HG03159 (cell line): ENCODE measurements at regions not wholly inside any gene's neighbourhood (a gene's known extent, or its start where the extent isn't known, plus 50 kb on each side); places are given as distances from the start of the nearest gene placed in this dataset.

Experiments
- ATAC-seq: cut with Tn5 transposase; IDR thresholded peaks from one replicate; pipeline ENCODE4 v1.9.1; 2021; ENCODE audit warnings: mild to moderate bottlenecking, moderate library complexity; ENCODE audit not compliant: unreplicated experiment

DNA sequence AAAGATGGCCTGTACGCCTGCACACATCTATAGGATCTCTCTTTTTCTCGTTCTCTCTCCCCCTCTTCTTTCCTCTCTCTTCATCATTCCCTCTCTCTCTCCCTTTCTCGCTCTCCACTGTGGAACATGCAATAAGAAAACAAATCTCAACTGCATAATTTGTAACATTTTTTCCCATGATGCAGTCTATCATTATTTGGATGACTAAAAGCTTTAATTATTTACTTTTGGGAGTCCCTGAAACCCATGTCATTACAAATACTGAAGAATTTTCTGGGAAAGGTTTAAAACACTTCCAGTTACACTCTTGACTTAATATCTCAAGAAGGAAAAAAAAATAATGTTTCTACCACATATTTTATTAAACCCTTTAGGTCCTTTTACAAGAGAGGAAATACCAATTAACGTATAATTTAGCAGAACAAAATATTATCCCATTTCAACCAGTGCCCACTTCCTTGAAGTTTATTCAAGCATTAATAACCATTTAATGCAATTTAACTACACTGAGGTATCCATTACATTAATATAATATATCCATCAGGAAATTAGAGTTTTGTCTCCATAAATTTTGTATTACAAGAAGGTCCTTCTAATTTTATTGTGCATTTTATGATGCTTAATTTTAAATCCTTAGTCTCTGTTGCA lies 1615.2 kb upstream of the ACVR2A start:
- ATAC-seq: no peak

DNA sequence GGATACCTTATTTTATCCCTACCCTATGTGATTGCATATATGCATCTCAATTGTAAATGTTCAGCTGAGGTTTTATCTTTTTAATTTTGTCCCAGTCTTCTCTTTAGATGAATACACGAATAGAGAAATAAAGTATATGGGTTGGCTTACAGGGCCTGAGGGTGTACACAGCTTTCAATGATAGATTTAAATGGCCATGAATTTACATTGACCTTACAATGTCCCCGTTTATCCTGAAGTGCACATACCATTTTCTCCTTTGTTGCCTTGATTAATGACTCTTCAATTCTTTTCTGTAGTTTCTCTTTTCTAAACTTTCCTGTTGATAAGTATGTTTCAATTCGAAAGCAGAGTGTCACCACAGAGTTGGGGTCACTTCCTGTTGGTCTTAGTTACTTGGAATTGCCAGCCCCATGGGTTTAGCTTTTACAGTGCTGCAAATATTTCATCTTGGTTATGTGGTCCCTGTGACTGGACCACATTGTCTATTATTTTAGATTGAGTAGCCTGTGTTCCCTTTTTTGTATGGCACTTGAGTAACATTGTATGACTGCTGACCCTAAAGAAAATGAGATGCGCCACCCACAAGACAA lies 1616.3 kb upstream of the ACVR2A start:
- ATAC-seq: peak; percentile 90

DNA sequence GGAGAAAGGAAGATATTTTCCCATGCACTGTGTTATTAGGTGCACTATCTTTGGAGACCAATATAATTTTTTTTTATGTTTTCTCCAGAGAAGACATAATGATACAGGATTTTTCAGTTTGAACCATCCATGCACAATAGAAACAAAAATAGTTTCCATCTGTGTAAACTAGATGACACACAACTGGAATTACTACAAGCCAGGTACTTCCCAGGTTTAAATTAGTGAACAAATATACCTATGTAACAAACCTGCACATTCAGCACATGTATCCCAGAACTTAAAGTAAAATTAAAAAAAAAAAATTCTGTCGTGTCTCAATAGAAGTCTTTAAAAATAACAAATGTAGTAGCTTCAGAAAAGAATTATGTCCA lies 1616.8 kb upstream of the ACVR2A start:
- ATAC-seq: no peak

DNA sequence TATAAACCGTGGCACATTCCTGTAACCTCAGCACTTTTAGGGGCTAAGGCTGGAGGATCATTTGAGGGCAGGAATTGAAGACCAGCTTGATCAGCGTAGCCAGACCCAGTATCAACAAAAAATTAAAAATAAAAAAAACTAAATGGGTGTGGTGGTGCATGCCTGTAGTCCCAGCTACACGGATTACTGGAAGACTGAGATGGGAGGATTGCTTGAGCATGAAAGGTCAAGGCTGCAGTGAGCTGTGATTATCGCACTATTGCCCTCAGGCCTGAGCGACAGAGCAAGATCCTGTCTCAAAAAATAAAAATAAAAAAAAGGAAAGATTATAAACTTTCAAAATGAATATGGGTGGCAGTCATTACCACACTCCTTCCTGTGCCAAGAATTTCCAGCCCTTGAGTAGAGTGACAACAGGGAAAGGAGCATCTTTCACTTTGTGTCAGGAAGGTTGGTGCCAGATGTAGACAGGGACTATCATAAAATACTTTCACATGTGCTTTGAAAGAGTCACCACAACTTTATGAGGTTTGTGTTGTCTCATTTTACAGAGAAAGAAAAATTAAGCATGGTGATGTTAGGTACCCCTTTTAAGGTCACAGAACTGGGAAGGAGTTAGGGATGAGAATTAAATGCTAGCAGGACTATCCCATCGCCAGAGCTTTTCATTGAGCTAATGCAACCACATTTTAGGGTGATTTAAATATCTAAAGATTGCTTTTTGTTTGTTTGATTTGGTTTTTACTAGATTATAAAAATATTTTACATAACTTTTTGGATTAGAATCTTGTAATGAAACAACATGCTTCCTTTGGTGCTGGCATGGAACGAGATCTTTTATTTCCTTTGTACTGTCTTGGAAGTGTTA lies 1617.4 kb upstream of the ACVR2A start:
- ATAC-seq: no peak

DNA sequence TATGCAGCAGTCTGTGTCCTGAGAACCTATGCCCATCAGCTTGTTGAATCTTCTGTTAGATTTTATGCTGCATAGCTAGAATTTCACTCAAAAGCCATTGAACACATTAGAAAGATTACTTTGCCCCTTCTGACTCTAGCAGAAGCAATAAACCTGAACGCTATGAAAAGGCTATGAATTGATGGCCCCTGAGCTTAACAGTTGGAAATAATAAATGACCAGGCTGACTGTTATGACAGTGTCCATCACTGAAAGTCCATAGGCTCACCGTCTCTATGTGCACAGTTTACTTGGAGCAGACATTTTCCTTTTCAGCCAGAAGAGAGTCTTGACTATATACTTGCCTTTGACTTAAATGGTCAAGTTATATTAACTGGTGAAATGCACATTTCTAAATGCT lies 1618.8 kb upstream of the ACVR2A start:
- ATAC-seq: no peak

DNA sequence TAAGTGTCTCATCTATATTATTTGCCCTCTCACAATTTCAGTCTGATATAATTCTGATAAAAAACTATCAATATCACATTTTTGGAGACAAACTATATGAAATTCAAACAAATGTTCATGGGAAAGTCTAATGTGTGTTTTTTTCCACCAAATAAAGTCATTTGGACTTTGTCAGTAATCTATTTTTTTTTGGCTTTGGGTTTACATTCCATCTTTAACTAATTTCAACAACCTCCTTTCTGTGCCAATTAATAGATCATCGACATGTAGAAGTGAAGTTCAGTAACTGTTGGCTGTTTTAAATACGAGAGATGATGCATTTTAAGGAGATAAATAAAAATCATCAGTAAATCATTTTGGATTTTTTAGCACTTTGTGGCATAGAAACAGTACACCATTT lies 1623.0 kb upstream of the ACVR2A start:
- no peak for ATAC-seq

DNA sequence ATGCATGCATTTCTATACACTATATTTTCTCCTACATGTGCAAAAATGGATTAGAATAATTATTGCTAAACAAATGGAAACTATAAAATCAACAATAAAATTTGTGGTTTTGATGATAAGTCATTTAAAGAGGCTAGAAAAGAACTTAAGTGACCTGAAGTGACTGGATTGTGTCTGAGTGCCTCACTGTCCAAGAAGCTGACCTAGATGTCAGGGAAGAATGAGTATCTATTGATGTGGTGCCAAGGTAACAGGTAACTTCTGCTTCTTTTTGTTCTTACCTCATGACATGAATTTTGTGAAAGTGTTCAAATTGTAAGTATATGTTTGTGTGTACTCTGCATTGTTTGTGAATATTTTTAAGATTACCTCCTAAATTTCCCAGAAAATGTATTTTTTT lies 1623.9 kb upstream of the ACVR2A start:
- no peak for ATAC-seq

DNA sequence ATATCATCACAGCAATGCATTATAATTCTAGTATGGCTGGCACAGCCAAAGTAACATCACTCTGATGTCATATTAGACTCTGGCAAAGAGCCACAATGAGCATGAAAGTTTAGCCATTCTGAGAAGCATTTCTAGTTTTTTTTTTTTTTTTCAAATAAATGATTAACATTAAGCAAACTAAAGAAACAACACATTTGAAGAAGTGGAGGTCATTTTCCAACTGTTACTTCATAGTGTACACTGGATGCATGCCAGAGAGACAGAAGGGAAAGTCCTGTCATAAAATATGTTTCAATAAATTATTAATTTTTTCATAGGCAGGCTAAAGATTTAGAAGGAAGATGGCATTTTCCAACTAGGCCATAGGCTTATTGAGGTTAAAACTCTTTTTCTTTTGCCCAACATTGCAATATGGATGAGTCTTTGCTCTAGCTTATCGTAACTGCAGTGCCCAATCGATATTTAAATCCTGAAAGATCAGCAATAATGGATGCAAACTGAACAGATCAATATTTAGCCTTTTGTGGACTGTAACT lies 1630.4 kb upstream of the ACVR2A start:
- ATAC-seq: no peak

DNA sequence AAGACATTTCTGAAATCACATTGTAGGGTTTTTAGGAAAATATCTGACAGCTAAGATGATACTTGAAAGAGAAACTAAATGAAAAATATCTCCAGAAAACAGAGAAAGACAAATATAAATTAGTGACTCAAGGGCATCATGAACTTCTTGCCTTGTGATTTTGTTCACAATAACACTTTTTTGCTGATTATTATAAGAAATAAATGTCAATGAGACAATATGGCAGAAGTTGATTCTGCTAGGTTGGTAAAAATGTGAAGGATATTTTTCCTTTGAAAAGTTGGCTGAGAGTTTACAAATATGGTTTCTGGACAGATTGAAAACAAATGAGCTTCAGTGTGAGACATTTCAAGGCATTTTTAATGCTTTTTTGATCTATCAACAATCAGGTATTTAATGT lies 1631.2 kb upstream of the ACVR2A start:
- no peak for ATAC-seq

DNA sequence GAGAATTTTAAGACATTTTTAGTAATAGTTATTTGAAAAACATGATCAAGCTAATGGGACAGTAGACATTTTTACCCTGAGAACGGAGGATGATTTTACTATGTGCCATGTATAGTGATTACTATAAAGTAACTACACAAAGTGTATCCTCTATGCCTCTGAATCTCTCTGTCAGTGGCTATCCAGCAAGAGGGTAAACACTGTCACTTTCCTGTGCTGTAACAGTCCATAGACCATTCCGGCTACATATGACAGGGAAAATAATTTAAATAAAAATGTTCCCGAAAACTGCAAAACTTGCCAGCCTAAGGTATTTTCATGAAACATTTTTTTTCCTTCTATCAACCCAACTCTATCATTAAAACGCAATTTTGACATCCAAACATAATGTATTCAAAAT lies 1632.2 kb upstream of the ACVR2A start:
- ATAC-seq: no peak

DNA sequence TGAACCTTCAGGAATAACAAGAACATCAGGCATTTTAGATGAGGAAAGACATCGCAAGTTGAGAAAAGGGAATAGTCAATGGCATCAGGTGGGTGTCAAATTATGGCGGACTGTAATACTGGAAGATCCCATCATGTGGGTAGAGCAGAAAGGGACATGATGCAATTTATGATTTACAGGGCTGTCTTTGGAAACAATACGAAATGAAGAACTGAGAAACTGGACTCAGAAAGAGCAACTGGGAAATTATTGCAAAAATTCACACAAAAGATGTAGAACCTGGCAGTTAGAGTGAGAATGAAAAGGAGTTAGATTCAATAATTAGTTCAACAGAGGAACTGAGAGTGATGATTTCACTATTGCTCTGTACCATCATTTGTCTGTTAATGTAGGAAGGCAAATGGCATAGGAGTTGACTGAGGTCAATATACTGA lies 1635.0 kb upstream of the ACVR2A start:
- ATAC-seq: no peak

DNA sequence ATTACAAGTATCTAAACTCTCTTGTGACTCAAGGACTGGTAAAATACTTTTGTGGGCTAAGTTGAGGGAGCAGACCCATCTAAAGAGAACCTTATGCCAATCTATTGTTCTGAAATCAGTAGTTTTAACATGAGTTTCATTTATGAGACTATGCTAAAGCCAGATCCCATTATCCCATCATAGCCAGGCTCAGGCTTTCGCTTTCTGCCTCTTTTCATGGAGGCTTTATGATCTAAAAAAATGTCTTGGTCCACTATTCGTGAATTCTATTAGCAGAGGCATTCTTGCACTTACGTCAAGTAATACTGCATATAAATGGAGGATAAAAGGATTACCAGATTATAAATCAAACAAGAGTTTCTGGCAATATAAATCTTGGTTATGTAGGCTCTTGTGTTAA lies 1636.9 kb upstream of the ACVR2A start:
- no peak for ATAC-seq

DNA sequence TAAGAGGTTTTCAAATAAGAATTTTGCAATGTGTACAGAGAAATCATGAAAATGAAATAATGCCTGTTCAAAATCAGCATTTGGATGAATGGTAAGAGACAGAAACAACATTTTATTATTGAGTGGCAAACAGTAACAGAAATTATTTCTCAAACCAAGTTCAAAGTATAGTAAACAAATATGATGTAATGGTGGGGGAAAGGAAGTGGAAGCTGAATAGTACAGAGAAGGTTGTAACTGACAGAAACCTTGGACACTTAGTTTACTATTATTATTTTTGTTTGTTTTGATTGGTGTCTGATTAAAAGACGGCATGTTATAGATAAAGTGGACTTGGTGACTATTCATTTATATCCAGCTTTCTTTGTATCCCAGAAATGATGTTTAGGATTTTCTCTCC lies 1637.4 kb upstream of the ACVR2A start:
- ATAC-seq: no peak

DNA sequence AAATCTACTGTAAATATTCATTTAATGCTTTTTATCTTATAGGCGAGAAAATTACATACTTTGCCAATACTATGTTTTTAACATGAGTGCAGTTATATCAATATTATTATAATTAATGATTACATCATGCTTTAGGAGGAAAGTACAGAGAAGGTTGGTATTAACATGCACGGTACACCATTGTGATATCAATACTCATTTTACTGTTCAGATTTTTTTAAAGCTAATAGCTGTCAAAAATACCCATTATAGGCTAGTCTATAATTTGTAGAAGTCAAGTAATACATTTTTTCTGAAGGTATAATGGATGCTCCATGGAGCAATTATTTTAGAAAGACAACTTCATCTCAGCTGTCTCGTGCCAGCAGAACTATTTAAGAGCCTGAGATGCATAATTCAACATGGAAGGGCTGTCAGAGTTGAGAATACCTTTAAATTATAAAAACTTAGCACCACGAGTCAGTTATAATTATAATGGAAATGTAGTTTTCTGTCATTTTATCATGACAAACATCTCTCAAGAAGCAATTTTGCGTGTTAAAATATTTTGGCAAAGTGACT lies 1641.7 kb upstream of the ACVR2A start:
- no peak for ATAC-seq

DNA sequence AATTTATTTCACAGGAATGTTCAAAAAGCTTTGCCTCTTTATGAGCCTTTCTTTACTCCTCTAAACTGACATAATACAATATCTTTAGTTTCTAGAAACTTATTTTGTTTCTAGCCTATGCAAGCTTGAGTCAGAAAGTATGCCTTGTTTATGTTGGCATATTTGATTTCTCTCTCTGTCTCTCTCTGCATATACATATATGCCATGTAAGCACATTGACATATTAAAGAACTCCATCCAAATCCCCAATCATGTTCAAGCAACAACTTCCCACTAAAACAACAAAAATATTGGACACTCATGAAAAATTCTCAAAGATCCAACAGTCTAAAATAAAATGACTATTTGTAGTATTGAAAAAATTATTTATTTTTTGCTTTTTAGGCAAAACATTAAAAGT lies 1651.2 kb upstream of the ACVR2A start:
- ATAC-seq: no peak

DNA sequence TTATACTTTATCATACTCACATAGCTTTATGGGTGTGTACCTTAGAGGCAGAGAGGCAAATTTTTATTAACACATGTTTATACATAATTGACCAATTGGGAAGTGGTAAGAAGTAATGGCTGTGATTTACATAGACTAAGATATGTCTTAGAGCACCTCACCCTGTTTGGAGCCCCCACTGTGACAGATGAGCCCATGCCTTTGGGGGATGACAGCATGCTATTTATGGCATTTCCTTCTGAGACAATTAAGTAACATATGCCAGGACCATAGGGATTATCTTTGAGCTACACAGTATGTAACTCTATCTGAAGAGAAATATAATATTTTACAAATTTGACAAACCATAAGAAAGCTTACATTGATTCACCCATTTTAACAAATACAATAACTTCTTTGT lies 1655.3 kb upstream of the ACVR2A start:
- no peak for ATAC-seq

DNA sequence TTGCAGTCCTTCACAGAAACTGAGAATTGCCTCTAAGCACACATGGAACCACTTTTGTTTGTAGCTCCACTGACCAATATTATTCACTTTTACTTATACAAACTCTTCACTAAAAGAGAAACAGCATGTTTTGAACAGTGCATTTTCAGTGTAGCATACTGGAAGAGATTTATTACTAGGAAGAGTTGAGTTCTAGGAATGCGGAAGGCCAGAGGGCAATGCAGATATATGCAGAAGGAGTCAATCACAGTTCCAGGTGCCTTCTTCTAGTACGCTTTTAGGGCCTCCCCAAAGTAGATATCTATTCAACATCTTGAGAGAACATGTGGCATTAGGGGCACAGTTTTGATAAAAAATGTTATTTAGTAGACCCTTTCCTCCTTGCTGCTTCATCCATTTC lies 1654.0 kb upstream of the ZEB2 start:
- no peak for ATAC-seq

DNA sequence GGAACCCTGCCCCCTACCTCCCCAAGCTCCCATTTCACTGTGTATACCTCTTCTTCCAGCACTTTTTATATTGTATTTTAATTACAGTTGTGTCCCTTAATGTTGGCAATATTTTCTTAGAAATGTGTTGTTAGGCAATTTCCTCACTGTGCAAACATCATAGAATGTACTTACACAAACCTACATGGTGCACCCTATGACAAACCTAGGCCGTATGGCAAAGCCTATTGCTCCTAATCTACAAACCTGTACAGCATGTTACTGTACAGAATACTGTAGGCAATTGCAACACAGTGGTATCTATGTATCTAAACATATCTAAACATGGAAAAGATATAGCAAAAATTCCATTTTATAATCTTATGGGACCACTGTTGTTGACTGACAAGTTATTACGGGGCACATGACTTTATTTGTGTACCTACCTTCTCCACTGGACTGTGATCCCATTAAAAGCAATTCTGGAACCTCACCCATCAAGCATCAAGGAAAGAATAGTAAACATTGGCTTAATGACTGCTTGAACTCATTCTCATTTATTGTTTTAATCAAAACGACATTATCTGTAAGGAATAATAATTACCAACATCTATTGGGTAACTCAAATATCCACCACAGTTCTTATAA lies 1641.5 kb upstream of the ZEB2 start:
- no peak for ATAC-seq

DNA sequence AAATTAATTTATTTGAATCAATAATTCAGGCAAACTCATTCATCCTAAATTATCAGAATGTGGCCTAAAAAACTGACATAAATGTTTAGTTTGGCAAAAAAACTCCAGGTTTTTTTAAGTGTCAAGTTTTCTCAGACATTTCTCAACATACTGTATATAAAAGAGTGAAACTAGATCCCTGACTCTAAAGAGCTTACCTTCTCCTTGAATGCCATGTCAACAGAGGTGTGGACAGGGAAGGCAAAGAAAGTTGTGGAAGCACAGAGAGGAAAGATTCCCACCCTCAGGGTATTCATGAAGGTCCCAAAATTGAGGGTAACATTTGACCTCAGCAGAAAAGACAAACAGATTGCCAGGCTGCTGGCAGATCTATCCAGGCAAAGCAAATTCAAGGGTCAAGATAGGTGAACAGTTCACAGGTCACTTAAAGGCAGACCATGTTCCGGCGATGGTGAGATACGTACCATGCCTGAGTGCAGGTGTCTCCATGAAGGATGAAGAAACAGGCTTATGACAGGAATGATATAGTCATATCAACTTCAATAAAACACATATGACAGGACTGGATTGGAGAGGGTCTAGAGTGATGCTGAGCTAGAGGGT lies 1638.3 kb upstream of the ZEB2 start:
- no peak for ATAC-seq

DNA sequence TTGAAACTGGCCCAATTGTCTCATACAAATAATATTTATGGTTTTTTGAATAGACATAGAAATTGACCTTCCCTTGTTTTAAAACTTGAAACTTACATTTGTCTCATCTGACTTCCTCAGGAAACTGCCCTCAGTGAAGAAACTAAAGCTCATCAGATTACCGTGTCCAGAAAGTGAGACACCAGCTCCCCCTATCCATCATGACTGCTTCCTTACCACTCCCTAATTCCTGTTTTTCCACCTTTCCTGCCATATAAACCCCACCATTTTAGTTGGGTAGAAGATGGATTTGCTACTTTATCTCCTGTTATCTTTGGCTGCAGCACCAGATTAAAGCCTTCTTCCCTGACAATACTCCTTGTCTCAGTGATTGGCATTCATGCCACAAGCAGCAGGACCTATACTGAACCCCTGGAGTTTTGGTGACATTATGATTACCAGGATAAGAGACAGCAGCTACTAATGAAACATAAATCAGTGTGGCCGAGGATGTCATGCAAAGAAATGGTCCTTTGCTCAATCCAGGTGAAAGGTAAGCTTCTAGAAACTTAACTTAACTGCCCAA lies 1627.6 kb upstream of the ZEB2 start:
- no peak for ATAC-seq
